ENCODE measurements at regions not wholly inside any gene's neighbourhood (a gene's known extent, or its start where the extent isn't known, plus 50 kb on each side); places are given as distances from the start of the nearest gene placed in this dataset.

- no peaks in the 10 kb centered on the region for H3K27me3 ChIP-seq
- WGBS, 2 donors: 68 to 93% methylated on average over 2 of the region's 2 CpGs
- TF ChIP-seq CTCF (IDR thresholded peaks at IDR 0.05) (no peak), EP300 (IDR thresholded peaks at IDR 0.05) (no peak), POLR2A (IDR thresholded peaks at IDR 0.05) (no peak)
- DNase-seq (ENCODE audit: low spot score in 2 of 2): no peak
- no peaks in the 10 kb centered on the region for H3K4me1 ChIP-seq
- H3K9me3 ChIP-seq: no peaks in the 10 kb centered on the region
- H3K27ac ChIP-seq: no peak overlapping the region
- no peak overlapping the region for H3K4me3 ChIP-seq
- no peaks in the 10 kb centered on the region for H3K36me3 ChIP-seq
Measured at GRCh38 chr14:46499521-46499920, 152.1 kb downstream of the RPL10L start.

DNA sequence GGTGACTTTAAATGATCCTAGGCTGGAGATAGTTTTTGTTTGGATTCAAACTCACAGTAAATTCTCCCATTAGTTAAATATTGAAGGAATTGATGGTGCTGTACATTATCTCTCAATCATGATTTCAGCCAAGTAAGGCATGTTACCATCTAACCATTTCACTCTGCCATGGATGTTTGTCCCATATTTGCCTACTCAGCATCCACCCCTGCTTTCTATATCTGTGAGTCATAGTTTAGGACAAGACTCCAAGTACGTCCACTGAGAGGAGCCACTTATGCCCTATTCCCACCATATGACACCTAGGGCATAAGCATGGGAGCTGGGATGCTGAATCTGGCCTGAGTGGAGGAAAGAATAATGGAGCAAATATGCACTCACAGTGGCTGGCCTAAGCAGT, 155.2 kb downstream of the RPL10L start:
- TF ChIP-seq POLR2A (IDR thresholded peaks at IDR 0.05): no peak
- no peak for TF ChIP-seq CTCF (IDR thresholded peaks at IDR 0.05)
- no peak for TF ChIP-seq EP300 (IDR thresholded peaks at IDR 0.05)
- H3K9me3 ChIP-seq: no peaks in the 10 kb centered on the region
- DNase-seq (ENCODE audit: low spot score in 2 of 2): no peak
- H3K4me3 ChIP-seq: no peak overlapping the region
- H3K4me1 ChIP-seq: no peaks in the 10 kb centered on the region
- H3K36me3 ChIP-seq: no peaks in the 10 kb centered on the region
- no peaks in the 10 kb centered on the region for H3K27me3 ChIP-seq
- WGBS, 2 donors: 84 to 100% methylated on average over 1 of the region's 1 CpG
- no peak overlapping the region for H3K27ac ChIP-seq

DNA sequence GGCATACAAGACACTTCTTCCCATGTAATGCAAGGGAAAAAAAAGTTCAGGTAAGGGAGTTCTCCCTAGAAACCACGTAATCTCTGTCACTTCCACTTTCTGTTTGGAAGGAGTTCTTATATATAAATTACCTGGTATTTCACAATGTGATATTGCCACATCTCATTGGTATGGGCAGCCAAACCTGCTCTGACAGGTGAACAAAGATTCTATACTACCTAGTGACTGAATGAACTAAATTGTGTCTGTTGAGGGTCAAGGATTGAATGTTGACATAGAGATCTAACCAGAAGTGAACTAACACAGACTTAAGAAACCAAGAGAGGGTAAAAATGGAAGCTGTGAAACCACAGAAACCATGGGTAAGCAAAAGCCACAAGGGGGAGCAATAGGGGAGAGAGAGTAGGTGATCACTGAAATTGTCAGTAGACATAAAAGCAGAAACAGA, 161.3 kb downstream of the RPL10L start:
- TF ChIP-seq EP300 (IDR thresholded peaks at IDR 0.05): no peak
- no peak for TF ChIP-seq CTCF (IDR thresholded peaks at IDR 0.05)
- no peak for TF ChIP-seq POLR2A (IDR thresholded peaks at IDR 0.05)
- Histone ChIP-seq H3K9me3 (no peaks in the 10 kb centered on the region), H3K36me3 (no peaks in the 10 kb centered on the region), H3K4me3 (no peak overlapping the region), H3K4me1 (no peaks in the 10 kb centered on the region), H3K27ac (no peak overlapping the region), H3K27me3 (no peaks in the 10 kb centered on the region)
- DNase-seq (ENCODE audit: low spot score in 2 of 2): no peak
- 84 to 93% methylated on average over 1 of the region's 1 CpG for WGBS, 2 donors

- Histone ChIP-seq H3K27me3 (no peaks in the 10 kb centered on the region), H3K36me3 (no peaks in the 10 kb centered on the region), H3K9me3 (no peaks in the 10 kb centered on the region), H3K27ac (no peak overlapping the region), H3K4me1 (no peaks in the 10 kb centered on the region), H3K4me3 (no peak overlapping the region)
- TF ChIP-seq CTCF (IDR thresholded peaks at IDR 0.05) (no peak), EP300 (IDR thresholded peaks at IDR 0.05) (no peak), POLR2A (IDR thresholded peaks at IDR 0.05) (no peak)
- DNase-seq (ENCODE audit: low spot score in 2 of 2): no peak
- 90 to 93% methylated on average over 5 of the region's 5 CpGs for WGBS, 2 donors
Measured at GRCh38 chr14:46488374-46488773, 163.2 kb downstream of the RPL10L start.

DNA sequence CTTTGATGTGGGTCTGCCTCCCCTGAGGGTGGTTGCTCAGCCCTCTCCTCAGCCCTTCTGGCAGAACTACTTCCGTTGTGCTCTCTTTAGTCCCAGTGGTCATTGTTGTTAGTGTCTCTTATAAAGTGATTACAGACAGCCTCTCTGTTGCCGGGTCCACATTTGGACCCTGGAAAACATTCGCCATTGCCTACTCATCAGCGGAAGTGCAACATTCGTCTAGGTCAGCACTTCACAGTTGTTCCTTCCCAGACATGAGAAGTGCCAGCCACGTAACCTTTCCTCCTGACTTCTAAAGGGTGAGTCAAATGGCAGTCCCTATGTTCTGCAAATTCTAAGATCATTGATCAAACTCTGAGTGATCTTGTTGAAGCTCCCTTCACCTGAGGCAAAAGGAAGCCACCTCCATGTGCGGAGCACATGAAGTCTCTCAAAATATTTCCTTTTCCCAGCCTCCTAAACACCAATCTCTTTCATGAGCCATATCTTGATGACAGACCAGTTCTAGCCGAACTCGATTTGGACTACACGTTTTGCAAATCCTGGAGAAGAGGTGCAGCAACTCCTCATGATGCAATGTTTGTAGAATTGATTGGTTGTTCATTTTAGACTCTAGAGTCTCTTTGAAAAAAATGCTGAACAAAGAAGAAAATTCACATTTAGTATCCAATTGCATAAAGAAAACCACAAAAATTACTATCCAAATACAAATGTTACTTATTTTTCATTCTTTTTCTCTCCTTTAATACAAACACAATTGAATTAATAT, 163.8 kb downstream of the RPL10L start:
- WGBS, 2 donors: 78 to 83% methylated on average over 10 of the region's 10 CpGs
- no peak overlapping the region for H3K27ac ChIP-seq
- no peaks in the 10 kb centered on the region for H3K4me1 ChIP-seq
- H3K36me3 ChIP-seq: no peaks in the 10 kb centered on the region
- no peak overlapping the region for H3K4me3 ChIP-seq
- no peaks in the 10 kb centered on the region for H3K9me3 ChIP-seq
- H3K27me3 ChIP-seq: no peaks in the 10 kb centered on the region
- no peak for DNase-seq (ENCODE audit: low spot score in 2 of 2)
- no peak for TF ChIP-seq CTCF (IDR thresholded peaks at IDR 0.05)
- no peak for TF ChIP-seq POLR2A (IDR thresholded peaks at IDR 0.05)
- no peak for TF ChIP-seq EP300 (IDR thresholded peaks at IDR 0.05)
